ENCODE measurements at regions not wholly inside any gene's neighbourhood (a gene's known extent, or its start where the extent isn't known, plus 50 kb on each side); places are given as distances from the start of the nearest gene placed in this dataset.
A peak's percentile ranks its signal among the peaks of the same experiment; 100 is the strongest.
"Not testable (repeated sequence)": the region's sequence is repeated elsewhere in the genome, so short reads cannot be mapped to it uniquely, and the experiment has no call there.

GRCh38 chr13:65155861-65156260 lies 2074.3 kb downstream of the PCDH9 start:
- DNase-seq (ENCODE audit: low spot score) = no peak

- DNase-seq (ENCODE audit: low spot score) = no peak
Measured at GRCh38 chr13:65154661-65155447, 2075.3 kb downstream of the PCDH9 start.

DNA sequence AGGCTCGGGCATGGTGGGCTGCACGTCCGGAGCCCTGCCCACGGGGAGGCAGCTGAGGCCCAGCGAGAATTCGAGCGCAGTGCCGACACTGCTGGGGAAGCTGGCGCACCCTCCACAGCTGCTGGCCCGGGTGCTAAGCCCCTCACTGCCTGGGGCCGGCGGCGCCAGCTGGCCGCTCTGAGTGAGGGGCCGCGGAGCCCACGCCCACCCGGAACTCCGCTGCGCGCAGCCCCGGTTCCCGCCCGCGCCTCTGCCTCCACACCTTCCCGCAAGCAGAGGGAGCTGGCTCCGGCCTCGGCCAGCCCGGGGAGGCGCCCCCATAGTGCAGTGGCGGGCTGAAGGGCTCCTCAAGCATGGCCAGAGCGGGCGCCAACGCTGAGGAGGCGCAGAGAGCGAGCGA lies 2080.4 kb downstream of the PCDH9 start:
- no peak for DNase-seq (ENCODE audit: low spot score)

DNA sequence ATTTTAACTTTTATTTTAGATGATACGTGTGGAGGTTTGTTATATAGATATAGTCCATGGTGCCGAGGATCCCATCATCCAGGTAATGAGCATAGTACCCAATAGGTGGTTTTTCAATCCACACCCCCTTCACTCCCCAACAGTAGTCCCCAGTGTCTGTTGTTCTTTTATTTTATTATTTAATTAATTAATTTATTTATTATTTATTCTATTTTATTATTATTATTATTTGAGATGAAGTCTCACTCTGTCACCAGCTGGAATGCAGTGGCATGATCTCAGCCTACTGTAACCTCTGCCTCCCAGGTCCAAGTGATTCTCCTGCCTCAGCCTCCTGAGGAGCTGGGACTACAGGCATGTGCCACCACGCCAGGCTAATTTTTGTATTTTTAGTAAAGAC lies 2086.2 kb downstream of the PCDH9 start:
- DNase-seq (ENCODE audit: low spot score) = no peak

DNA sequence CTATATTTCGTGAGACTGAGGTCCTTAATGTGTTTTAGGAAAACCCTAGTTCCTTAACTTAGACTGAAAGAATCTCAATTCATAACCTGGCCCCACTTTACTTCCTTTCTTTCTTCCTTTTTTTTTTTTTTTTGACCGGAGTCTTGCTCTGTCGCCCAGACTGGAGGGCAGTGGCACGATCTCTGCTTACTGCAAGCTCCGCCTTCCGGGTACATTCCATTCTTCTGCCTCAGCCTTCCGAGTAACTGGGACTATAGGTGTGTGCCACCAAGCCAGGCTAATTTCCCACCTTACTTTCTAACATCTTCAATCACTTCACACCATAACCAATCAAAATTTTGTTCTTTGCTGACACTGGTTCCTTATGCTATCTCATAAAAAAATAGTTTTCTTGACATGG lies 2097.0 kb downstream of the PCDH9 start:
- no peak for DNase-seq (ENCODE audit: low spot score)

DNA sequence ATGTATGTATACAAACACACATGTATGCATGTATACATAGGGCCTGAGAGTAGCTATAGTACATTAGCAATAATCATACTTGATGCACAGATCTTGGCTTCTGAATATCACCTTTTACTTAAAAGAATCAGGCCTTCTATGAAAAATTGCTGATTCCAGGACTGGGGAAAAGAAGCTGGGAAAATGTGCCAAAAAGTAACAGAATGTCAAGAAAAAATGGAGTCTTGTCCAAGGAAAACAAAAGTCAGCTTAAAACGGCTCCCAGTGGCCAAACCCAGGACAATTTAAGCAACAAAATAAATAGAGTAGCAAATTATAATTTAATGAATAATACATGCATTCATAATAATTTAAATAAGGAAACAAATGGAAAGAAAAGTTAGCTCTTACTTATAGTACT lies 2104.9 kb downstream of the PCDH9 start:
- no peak for DNase-seq (ENCODE audit: low spot score)

- no peak for DNase-seq (ENCODE audit: low spot score)
Measured at GRCh38 chr13:65112531-65112941, 2117.6 kb downstream of the PCDH9 start.

DNA sequence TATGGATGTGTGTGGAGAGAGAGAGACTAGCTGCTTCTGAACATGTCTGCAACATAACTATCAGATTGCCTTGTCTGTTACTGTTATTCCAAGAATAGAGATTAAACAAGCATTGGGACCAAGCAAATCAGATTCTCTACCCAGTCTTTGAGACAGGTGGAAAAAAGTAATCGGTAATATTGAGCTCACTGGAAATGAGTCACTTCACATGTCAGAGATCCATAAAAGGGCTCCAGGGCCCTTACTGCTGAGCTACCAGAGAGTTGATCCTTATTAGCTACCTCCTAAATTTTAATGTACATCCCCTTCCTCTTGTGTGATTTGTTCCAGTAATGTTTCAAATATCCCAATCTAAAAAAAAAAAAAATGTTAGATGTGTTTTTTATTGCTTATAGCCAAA lies 2118.0 kb downstream of the PCDH9 start:
- no peak for DNase-seq (ENCODE audit: low spot score)

DNA sequence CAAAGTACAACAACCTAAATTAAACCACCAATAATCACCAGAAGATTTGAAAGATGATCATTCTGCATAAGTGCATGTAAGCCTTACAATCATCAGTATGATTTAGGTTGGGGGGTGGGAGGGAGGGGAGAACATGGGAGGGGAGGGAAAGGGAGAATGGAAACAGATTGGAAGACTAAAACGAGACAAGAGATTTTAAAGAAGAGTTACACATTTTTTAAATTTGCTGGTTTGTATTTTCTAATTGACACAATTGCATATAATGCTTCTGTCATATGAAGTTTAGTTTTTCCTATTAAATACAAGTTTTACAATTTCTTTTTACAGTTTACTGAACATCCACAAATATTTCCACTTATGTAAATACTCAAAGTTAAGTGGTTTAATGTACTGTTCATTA lies 2118.9 kb downstream of the PCDH9 start:
- no peak for DNase-seq (ENCODE audit: low spot score)

GRCh38 chr13:65104436-65104835 lies 2125.7 kb downstream of the PCDH9 start:
- not testable (repeated sequence) for DNase-seq (ENCODE audit: low spot score)

DNA sequence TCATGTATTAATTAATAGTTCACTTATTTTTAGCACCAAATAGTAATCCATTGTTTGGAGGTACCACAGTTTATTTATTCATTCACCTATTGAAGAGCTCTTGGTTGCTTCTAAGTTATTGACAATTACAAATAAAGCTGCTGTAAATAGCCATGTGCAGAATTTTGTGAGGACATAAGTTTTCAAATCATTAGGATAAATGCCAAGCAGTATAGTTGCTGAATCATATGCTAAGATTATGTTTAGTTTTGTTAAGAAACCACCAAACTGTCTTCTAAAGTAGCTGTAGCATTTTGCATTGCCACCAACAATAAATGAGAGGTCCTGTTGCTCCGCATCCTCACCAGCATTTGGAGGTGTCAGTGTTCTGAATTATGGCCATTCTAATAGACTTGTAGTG lies 2126.8 kb downstream of the PCDH9 start:
- no peak for DNase-seq (ENCODE audit: low spot score)

GRCh38 chr13:65095161-65096082 lies 2134.7 kb downstream of the PCDH9 start:
- DNase-seq (ENCODE audit: low spot score) = no peak

DNA sequence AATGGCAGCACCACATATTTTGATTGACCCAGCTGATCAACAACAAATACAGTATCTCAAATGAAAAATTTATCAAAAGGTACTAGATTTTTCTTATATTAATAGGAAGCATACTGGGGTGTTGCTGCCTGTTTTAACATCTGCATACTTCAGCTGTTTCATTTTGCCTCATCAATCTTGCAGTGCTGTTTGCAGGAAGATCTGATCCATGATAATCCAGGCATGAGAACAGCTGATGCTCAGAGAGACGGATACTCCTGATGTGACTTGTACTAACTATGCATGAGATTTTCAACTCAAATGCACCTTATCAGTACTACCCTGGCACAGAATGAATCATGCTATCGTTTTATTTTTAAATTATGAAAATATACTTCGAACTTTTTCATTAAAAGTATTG lies 2136.8 kb downstream of the PCDH9 start:
- DNase-seq (ENCODE audit: low spot score) = no peak

DNA sequence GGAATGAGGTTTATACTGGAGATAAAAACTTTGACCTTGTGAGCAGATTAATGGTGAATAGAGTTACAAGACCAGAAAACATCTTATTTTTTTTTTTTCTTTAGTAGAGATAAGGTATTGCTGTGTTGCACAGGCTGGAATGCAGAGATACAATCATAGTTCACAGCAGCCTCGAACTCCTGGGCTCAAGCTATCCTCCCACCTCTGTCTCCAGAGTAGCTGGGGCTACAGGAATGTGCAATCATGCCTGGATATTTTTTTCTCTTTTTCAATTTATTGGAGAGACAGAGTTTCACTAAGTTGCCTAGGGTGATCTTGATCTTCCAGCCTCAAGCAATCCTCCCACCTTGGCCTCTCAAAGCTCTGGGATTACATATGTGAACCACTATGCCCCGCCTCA lies 2139.1 kb downstream of the PCDH9 start:
- DNase-seq (ENCODE audit: low spot score) = no peak

DNA sequence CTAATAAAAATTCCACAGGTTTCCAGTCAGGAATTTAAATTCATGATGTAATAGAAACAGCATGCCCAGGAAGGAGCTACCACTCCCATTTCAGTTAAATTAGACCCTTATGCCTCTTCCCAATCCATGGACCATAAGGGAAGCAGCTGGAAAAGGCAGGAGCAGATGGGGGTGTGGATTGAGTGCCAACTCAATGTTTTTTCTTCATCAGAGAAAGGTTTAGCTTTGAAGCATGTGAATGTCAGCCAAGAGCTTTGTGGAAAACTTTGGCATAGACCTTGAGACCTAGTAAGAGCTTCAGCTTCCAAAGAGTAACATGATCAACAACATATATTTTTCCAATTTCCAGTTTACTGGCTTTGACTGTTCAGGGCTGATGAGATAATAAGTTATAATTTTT lies 2139.9 kb downstream of the PCDH9 start:
- peak; percentile 19 for DNase-seq (ENCODE audit: low spot score)

DNA sequence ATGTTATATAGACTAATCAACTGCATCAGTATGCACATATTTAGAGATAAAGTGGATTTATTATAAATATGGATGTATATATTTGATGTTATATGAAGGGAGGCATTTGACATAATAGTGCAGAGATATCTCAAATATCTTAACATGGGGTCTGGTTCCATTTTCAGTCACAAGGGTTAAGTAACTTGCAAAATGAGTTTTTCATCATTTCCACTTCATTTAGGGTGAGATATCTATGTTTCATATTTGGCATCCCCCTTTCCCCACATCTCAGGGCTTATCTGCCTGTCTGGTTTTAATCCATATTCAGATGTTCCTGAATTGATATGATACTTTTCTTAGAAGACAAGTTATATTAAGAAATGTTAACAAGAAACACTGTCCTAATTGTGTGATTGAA lies 2141.2 kb downstream of the PCDH9 start:
- no peak for DNase-seq (ENCODE audit: low spot score)

- no peak for DNase-seq (ENCODE audit: low spot score)
Measured at GRCh38 chr13:65085977-65086376, 2144.2 kb downstream of the PCDH9 start.

DNA sequence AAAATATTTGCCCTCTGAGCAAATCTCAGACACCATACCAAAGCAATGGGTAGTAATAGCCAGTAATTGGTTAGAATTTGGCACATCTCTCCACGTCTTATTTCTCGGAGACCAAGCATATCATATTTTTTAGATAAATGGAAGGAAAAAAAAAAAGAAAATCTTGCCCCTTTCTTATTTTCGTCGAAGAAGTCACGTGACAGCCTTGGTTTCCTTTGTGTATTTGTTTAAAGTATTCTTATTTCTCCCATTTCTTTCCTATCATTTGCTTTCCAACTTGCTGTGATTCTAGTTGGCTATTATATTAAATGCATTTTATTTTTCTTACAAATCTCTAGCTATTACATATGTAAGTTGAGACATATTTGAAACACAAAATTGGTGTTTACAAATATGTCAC lies 2155.9 kb downstream of the PCDH9 start:
- no peak for DNase-seq (ENCODE audit: low spot score)

DNA sequence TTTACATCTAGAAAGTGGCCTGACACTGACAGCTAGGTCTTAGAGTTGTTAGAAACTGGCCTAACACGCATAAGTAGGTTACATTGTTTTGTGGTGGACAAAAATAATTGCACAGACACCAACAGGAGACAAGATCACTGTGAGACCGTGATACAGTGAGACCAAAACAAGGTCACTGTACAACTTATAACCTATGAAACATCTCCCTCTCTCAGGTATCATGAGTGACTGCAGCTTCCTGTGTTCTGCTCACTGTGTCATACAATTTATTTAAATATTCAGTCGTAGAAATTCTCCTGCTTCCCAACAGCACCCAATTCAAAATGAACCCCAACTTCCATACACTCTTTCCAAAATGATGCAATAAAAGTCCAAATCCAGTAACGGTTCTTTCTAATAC lies 2165.2 kb downstream of the PCDH9 start:
- no peak for DNase-seq (ENCODE audit: low spot score)

GRCh38 chr13:65063753-65064152 lies 2166.4 kb downstream of the PCDH9 start:
- DNase-seq (ENCODE audit: low spot score) = no peak

GRCh38 chr13:65057986-65058385 lies 2172.2 kb downstream of the PCDH9 start:
- DNase-seq (ENCODE audit: low spot score) = no peak

GRCh38 chr13:65054277-65054676 lies 2175.9 kb downstream of the PCDH9 start:
- DNase-seq (ENCODE audit: low spot score) = no peak

DNA sequence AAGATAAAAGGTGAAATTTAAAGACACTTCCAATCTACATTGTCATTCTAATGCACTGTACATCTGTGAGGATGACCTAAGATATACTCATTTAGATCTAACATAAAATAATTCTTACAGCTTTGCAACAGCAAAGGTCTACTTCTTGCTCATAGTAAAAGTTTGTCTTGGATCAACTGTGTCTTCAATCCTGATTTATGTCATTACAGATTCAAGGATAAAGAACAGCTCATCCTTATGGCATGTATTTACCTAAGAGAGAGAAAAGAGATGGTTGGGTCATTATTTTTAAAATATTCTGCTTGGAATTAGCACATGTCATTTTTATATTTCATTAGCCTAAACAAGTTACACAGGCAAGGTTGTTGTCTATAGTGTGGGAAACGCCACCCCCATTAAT lies 2193.1 kb downstream of the PCDH9 start:
- DNase-seq (ENCODE audit: low spot score) = no peak
